H1 (cell line): ENCODE measurements at regions not wholly inside any gene's neighbourhood (a gene's known extent, or its start where the extent isn't known, plus 50 kb on each side); places are given as distances from the start of the nearest gene placed in this dataset.
"Not testable (repeated sequence)": the region's sequence is repeated elsewhere in the genome, so short reads cannot be mapped to it uniquely, and the experiment has no call there.

Source experiments
- CTCF ChIA-PET: fragments of 300-600 bp; sonication (Branson Sonifier 250); formaldehyde crosslinking; loops from one replicate; lab custom pipeline; 2021; ENCODE audit not compliant: partially characterized antibody; lab: Charles Lee
- POLR2A ChIA-PET: fragments of 300-600 bp; sonication (Branson Sonifier 250); formaldehyde crosslinking; loops from one replicate; lab custom pipeline; 2021; ENCODE audit warnings: inconsistent platforms; ENCODE audit not compliant: partially characterized antibody; lab: Charles Lee
- DNase-seq, 2 experiments: peaks; one replicate each; pipeline versions ENCODE4 v3.0.0 to v3.0.0-alpha.2; 2010 to 2022; ENCODE audit warnings: low spot score in 2 of 2, low read depth in 1 of 2, mixed read lengths in 1 of 2
- FAIRE-seq: peaks from 2 replicates; lab custom pipeline; 2011; peaks lifted over from hg19 to GRCh38; lab: Jason Lieb, UNC
- H2AFZ ChIP-seq: 2 replicates; pipeline ENCODE4 v1.8.1; 2012; ENCODE audit warnings: low read length, inconsistent platforms
- H2AK5ac ChIP-seq: 2 replicates; pipeline ENCODE4 v1.6.1; 2013; ENCODE audit warnings: low read depth, low read length
- H2BK120ac ChIP-seq: replicated peaks from 2 replicates; pipeline ENCODE3; 2013; ENCODE audit warnings: low read depth, low read length, inconsistent platforms
- H2BK12ac ChIP-seq: 2 replicates; pipeline ENCODE4 v1.6.1; 2013; ENCODE audit warnings: low read depth, low read length
- H2BK15ac ChIP-seq: 2 replicates; pipeline ENCODE4 v1.6.1; 2013; ENCODE audit warnings: low read length
- H2BK20ac ChIP-seq: 2 replicates; pipeline ENCODE4 v1.6.1; 2013; ENCODE audit warnings: low read length
- H2BK5ac ChIP-seq: 2 replicates; pipeline ENCODE4 v1.6.1; 2013; ENCODE audit warnings: low read depth, low read length
- H3K14ac ChIP-seq: 2 replicates; pipeline ENCODE4 v1.6.1; 2013; ENCODE audit warnings: inconsistent platforms; ENCODE audit not compliant: insufficient read length
- H3K18ac ChIP-seq: 2 replicates; pipeline ENCODE4 v1.6.1; 2013; ENCODE audit warnings: low read length; ENCODE audit errors: extremely low read depth
- H3K23ac ChIP-seq: 2 replicates; pipeline ENCODE4 v1.6.1; 2013; ENCODE audit warnings: inconsistent platforms; ENCODE audit not compliant: insufficient read length
- H3K23me2 ChIP-seq: 2 replicates; pipeline ENCODE4 v1.6.1; 2013; ENCODE audit warnings: low read depth, low read length
- H3K27ac ChIP-seq: 2 replicates; pipeline ENCODE4 v1.6.1; 2011; ENCODE audit warnings: low read depth, low read length, inconsistent platforms
- H3K27me3 ChIP-seq, 4 experiments: replicated peaks in 1 of 4; 1 replicate in 1 of 4; 2 replicates in 3 of 4; pipeline versions ENCODE4 v1.6.1 to v1.8.1; 2011 to 2013; ENCODE audit warnings: low read length in 3 of 4, mild to moderate bottlenecking in 3 of 4, inconsistent platforms in 2 of 4, mixed read lengths in 2 of 4, moderate library complexity in 1 of 4; ENCODE audit not compliant: control insufficient read depth in 3 of 4, insufficient read depth in 3 of 4; ENCODE audit errors: extremely low read depth in 1 of 4
- H3K36me3 ChIP-seq, 4 experiments: 2 replicates each; pipeline versions ENCODE4 v1.6.1 to v1.8.1; 2011 to 2013; ENCODE audit warnings: mild to moderate bottlenecking in 4 of 4, low read length in 3 of 4, moderate library complexity in 2 of 4, control low read depth in 1 of 4, inconsistent platforms in 1 of 4; ENCODE audit not compliant: insufficient read depth in 4 of 4, control insufficient read depth in 2 of 4
- H3K4ac ChIP-seq: replicated peaks from 2 replicates; pipeline ENCODE3; 2013; ENCODE audit warnings: low read length, low read depth, mixed read lengths, inconsistent platforms; ENCODE audit not compliant: insufficient read length
- H3K4me1 ChIP-seq, 4 experiments: replicated peaks in 1 of 4; 1 replicate in 1 of 4; 2 replicates in 3 of 4; pipeline versions ENCODE4 v1.6.1 to v1.8.1; 2011 to 2013; ENCODE audit warnings: low read length in 3 of 4, inconsistent platforms in 2 of 4, mixed read lengths in 1 of 4; ENCODE audit not compliant: insufficient read depth in 4 of 4, control insufficient read depth in 3 of 4
- H3K4me2 ChIP-seq, 2 experiments: 2 replicates each; pipeline versions ENCODE4 v1.6.1 to v1.8.1; 2011 to 2013; ENCODE audit warnings: low read depth in 2 of 2, low read length in 2 of 2, control low read depth in 1 of 2, inconsistent platforms in 1 of 2, mild to moderate bottlenecking in 1 of 2; ENCODE audit not compliant: insufficient read depth in 1 of 2
- H3K4me3 ChIP-seq, 4 experiments: fragments of 200-600, 300-600 bp in 1 of 4; sonication (generic), shearing (Covaris generic), sonication (Bioruptor Twin) in 1 of 4; 2 replicates each; pipeline versions ENCODE4 v1.5.1 to v1.8.1; 2011 to 2016; ENCODE audit warnings: low read length in 4 of 4, low read depth in 3 of 4, control low read depth in 2 of 4, inconsistent platforms in 2 of 4, mild to moderate bottlenecking in 2 of 4, mixed read lengths in 1 of 4, moderate library complexity in 1 of 4; ENCODE audit not compliant: insufficient read depth in 2 of 4; ENCODE audit errors: extremely low read depth in 1 of 4
- H3K56ac ChIP-seq: replicated peaks from 2 replicates; pipeline ENCODE3; 2013; ENCODE audit warnings: low read depth, mild to moderate bottlenecking, mixed read lengths, low read length, inconsistent platforms; ENCODE audit not compliant: insufficient read length
- H3K79me1 ChIP-seq: 2 replicates; pipeline ENCODE4 v1.6.1; 2013; ENCODE audit warnings: low read depth, low read length, control low read depth
- H3K79me2 ChIP-seq, 2 experiments: 2 replicates each; pipeline versions ENCODE4 v1.6.1 to v1.8.1; 2012 to 2013; ENCODE audit warnings: low read length in 2 of 2, mild to moderate bottlenecking in 2 of 2, inconsistent platforms in 1 of 2; ENCODE audit not compliant: insufficient read depth in 2 of 2, control insufficient read depth in 1 of 2
- H3K9ac ChIP-seq, 4 experiments: replicated peaks in 1 of 4; 1 replicate in 1 of 4; 2 replicates in 3 of 4; pipeline versions ENCODE4 v1.6.1 to v1.8.1; 2011 to 2013; ENCODE audit warnings: low read depth in 3 of 4, low read length in 3 of 4, control low read depth in 2 of 4, mild to moderate bottlenecking in 2 of 4, moderate library complexity in 2 of 4, inconsistent platforms in 1 of 4; ENCODE audit errors: extremely low read depth in 1 of 4
- H3K9me3 ChIP-seq, 2 experiments: 2 replicates each; pipeline versions ENCODE4 v1.6.1 to v1.8.1; 2012 to 2013; ENCODE audit warnings: mild to moderate bottlenecking in 2 of 2, moderate library complexity in 2 of 2, control low read depth in 1 of 2, inconsistent platforms in 1 of 2, low read depth in 1 of 2, low read length in 1 of 2, mixed read lengths in 1 of 2; ENCODE audit not compliant: insufficient read depth in 2 of 2
- H4K20me1 ChIP-seq, 2 experiments: replicated peaks in 1 of 2; 2 replicates each; pipeline versions ENCODE3 to v1.8.1; 2011 to 2013; ENCODE audit warnings: inconsistent platforms in 2 of 2, low read length in 2 of 2, mild to moderate bottlenecking in 1 of 2; ENCODE audit not compliant: insufficient read depth in 2 of 2, control insufficient read depth in 1 of 2
- H4K5ac ChIP-seq: 2 replicates; pipeline ENCODE4 v1.6.1; 2013; ENCODE audit warnings: low read length, low read depth, mixed read lengths, inconsistent platforms; ENCODE audit not compliant: insufficient read length
- H4K8ac ChIP-seq: 2 replicates; pipeline ENCODE4 v1.8.0; 2013; ENCODE audit warnings: mild to moderate bottlenecking, moderate library complexity, low read length, inconsistent platforms; ENCODE audit not compliant: insufficient read depth; ENCODE audit errors: extremely low read depth
- H4K91ac ChIP-seq: replicated peaks from 2 replicates; pipeline ENCODE3; 2013; ENCODE audit warnings: low read length, mixed read lengths, inconsistent platforms; ENCODE audit not compliant: insufficient read length
- CBX8 ChIP-seq: fragments of 300-800, 300-1000 bp; sonication (generic); IDR thresholded peaks from 2 replicates; pipeline ENCODE4 v1.7.1; 2016; ENCODE audit warnings: low read depth, low read length, borderline replicate concordance
- CHD1 ChIP-seq: IDR thresholded peaks from 2 replicates; pipeline ENCODE4 v1.6.1; 2012; ENCODE audit warnings: low read depth, low read length, improper control_type of control experiment
- WGBS, 2 experiments: shearing (Covaris generic) in 1 of 2; methylation state at CpG; one replicate each; pipeline versions ENCODE4 v1.1.6 to v1.1.7; 2013 to 2015; ENCODE audit warnings: low lambda C conversion rate in 2 of 2, mixed read lengths in 2 of 2, inconsistent platforms in 1 of 2, low coverage in 1 of 2, missing lambda C conversion rate in 1 of 2; ENCODE audit not compliant: insufficient replicate concordance in 2 of 2, insufficient coverage in 1 of 2, insufficient read length in 1 of 2; ENCODE audit errors: extremely low coverage in 1 of 2, missing lambda C conversion rate in 1 of 2; 5-methylcytosine and 5-hydroxymethylcytosine counted together

- H2BK120ac ChIP-seq = no peak overlapping the region
- H2BK5ac ChIP-seq = no peak overlapping the region
- H3K9ac ChIP-seq = no peak overlapping the region
- no peak overlapping the region for H4K91ac ChIP-seq
- H3K4me3 ChIP-seq = no peak overlapping the region
- POLR2A ChIA-PET = no interaction called here
- H3K9me3 ChIP-seq = peaks cover 3 to 35% of the 10 kb centered on the region in 2 experiments; a peak in 2 of 4 replicates
- H3K36me3 ChIP-seq = no peaks in the 10 kb centered on the region
- H2BK20ac ChIP-seq = no peak overlapping the region
- H2BK15ac ChIP-seq = no peak overlapping the region
- no peak overlapping the region for H4K5ac ChIP-seq
- no peaks in the 10 kb centered on the region for H4K20me1 ChIP-seq
- no peaks in the 10 kb centered on the region for H3K79me2 ChIP-seq
- H3K14ac ChIP-seq = no peak overlapping the region
- DNase-seq = no peak
- H2AK5ac ChIP-seq = no peak overlapping the region
- no peak overlapping the region for H3K18ac ChIP-seq
- H3K27ac ChIP-seq = no peak overlapping the region
- H3K56ac ChIP-seq = no peak overlapping the region
- no peak overlapping the region for H2AFZ ChIP-seq
- TF ChIP-seq CHD1 (no peak), CBX8 (no peak)
- no peak for FAIRE-seq
- no peaks in the 10 kb centered on the region for H3K23me2 ChIP-seq
- no peak overlapping the region for H2BK12ac ChIP-seq
- no peak overlapping the region for H3K23ac ChIP-seq
- H3K4me1 ChIP-seq = no peaks in the 10 kb centered on the region
- no peak overlapping the region for H3K4me2 ChIP-seq
- no peaks in the 10 kb centered on the region for H3K27me3 ChIP-seq
- CTCF ChIA-PET = no interaction called here
- H4K8ac ChIP-seq = no peak overlapping the region
- H3K79me1 ChIP-seq = no peaks in the 10 kb centered on the region
- 83% methylated on average over 7 of the region's 7 CpGs; no CpG with 5 or more reads in 1 of the 2 experiments for WGBS, 2 experiments
- no peak overlapping the region for H3K4ac ChIP-seq
Measured at GRCh38 chrY:12327751-12328150, 373.3 kb upstream of the USP9Y start.

- 91% methylated on average over 7 of the region's 10 CpGs; no CpG with 5 or more reads in 1 of the 2 experiments for WGBS, 2 experiments
- H3K14ac ChIP-seq, H3K23ac ChIP-seq, H3K4ac ChIP-seq, H3K27me3 ChIP-seq, H2BK12ac ChIP-seq, H3K18ac ChIP-seq, H3K23me2 ChIP-seq, CTCF ChIA-PET, POLR2A ChIA-PET, H3K4me3 ChIP-seq, H4K91ac ChIP-seq, H3K79me2 ChIP-seq, H2BK20ac ChIP-seq, H3K9ac ChIP-seq, H3K4me1 ChIP-seq, H4K20me1 ChIP-seq, H3K27ac ChIP-seq, H3K79me1 ChIP-seq, H2AK5ac ChIP-seq, FAIRE-seq, DNase-seq, H3K36me3 ChIP-seq, H2BK5ac ChIP-seq, H4K8ac ChIP-seq, H2BK15ac ChIP-seq, H2AFZ ChIP-seq, H4K5ac ChIP-seq, H2BK120ac ChIP-seq, H3K56ac ChIP-seq, H3K4me2 ChIP-seq: not testable (repeated sequence)
- H3K9me3 ChIP-seq = peaks cover 3 to 36% of the 10 kb centered on the region in 2 experiments; a peak in 3 of 4 replicates
Measured at GRCh38 chrY:12331917-12332316, 369.1 kb upstream of the USP9Y start.
